K562 (cell line): ENCODE measurements at regions not wholly inside any gene's neighbourhood (a gene's known extent, or its start where the extent isn't known, plus 50 kb on each side); places are given as distances from the start of the nearest gene placed in this dataset.

Experiments used
- ATF2 ChIP-seq: sonication (generic); formaldehyde crosslinking; IDR thresholded peaks from 2 replicates; pipeline ENCODE4 v1.8.1; 2022; ENCODE audit warnings: missing genetic modification reagents
- CEBPG ChIP-seq, 3 experiments: fragments of 200-800 bp in 1 of 3; sonication (Bioruptor generic) in 1 of 3; sonication (generic) in 1 of 3; formaldehyde crosslinking in 1 of 3; IDR thresholded peaks in 2 of 3; conservative IDR thresholded peaks in 1 of 3; 2 replicates each; pipeline versions ENCODE4 v1.6.1 to v1.8.0; 2016 to 2022; ENCODE audit warnings: missing compliant biosample characterization in 2 of 3, missing genetic modification characterization in 2 of 3, mild to moderate bottlenecking in 1 of 3, missing genetic modification reagents in 1 of 3
- CTCF ChIP-seq, 3 experiments: IDR thresholded peaks in 2 of 3; conservative IDR thresholded peaks in 1 of 3; 2 replicates each; pipeline ENCODE4 v1.5.1; 2011 to 2012; ENCODE audit warnings: low read length in 3 of 3, mild to moderate bottlenecking in 3 of 3, control low read depth in 2 of 3, improper control_type of control experiment in 1 of 3, inconsistent platforms in 1 of 3, low read depth in 1 of 3, mixed read lengths in 1 of 3, moderate library complexity in 1 of 3; ENCODE audit not compliant: insufficient read depth in 2 of 3
- EP300 ChIP-seq: IDR thresholded peaks from 2 replicates; pipeline ENCODE4 v1.6.1; 2012; ENCODE audit warnings: low read length, improper control_type of control experiment
- EZH2 ChIP-seq: IDR thresholded peaks from 2 replicates; pipeline ENCODE4 v1.6.1; 2012; ENCODE audit warnings: low read depth, mild to moderate bottlenecking, inconsistent platforms, low read length, borderline replicate concordance
- HDAC6 ChIP-seq: IDR thresholded peaks from 2 replicates; pipeline ENCODE4 v1.6.1; 2012; ENCODE audit warnings: low read depth, mild to moderate bottlenecking, control low read depth, inconsistent platforms, low read length, moderate library complexity
- MAX ChIP-seq: sonication (generic); formaldehyde crosslinking; IDR thresholded peaks from 2 replicates; pipeline ENCODE4 v1.9.0; 2022; ENCODE audit warnings: mild to moderate bottlenecking, missing genetic modification reagents
- PATZ1 ChIP-seq: fragments of 250-450 bp; sonication (Bioruptor Pico); IDR thresholded peaks from 2 replicates; pipeline ENCODE4 v1.5.0; 2020; ENCODE audit warnings: mild to moderate bottlenecking, borderline replicate concordance
- PHB2 ChIP-seq: fragments of 450-650 bp; IDR thresholded peaks from 2 replicates; pipeline ENCODE4 v1.6.1; 2017; ENCODE audit warnings: low read depth
- POLR2A ChIP-seq: fragments of 450-650 bp; conservative IDR thresholded peaks from 2 replicates; pipeline ENCODE4 v1.6.1; 2016
- POLR2AphosphoS5 ChIP-seq: IDR thresholded peaks from 2 replicates; pipeline ENCODE4 v1.6.1; 2011; ENCODE audit warnings: mild to moderate bottlenecking, low read depth, low read length, moderate library complexity; ENCODE audit not compliant: control insufficient read depth, insufficient read depth
- SP1 ChIP-seq: sonication (generic); formaldehyde crosslinking; IDR thresholded peaks from 2 replicates; pipeline ENCODE4 v1.8.1; 2022; ENCODE audit warnings: mild to moderate bottlenecking, missing genetic modification reagents
- ZBTB11 ChIP-seq, 3 experiments: fragments of 200-800 bp in 1 of 3; fragments of 250-450 bp in 1 of 3; fragments of 450-650 bp in 1 of 3; sonication (Bioruptor Pico) in 1 of 3; sonication (Bioruptor generic) in 1 of 3; formaldehyde crosslinking in 1 of 3; IDR thresholded peaks; 2 replicates each; pipeline versions ENCODE4 v1.6.1 to v1.8.0; 2016 to 2022; ENCODE audit warnings: mild to moderate bottlenecking in 2 of 3, missing genetic modification characterization in 2 of 3, missing compliant biosample characterization in 1 of 3, moderate library complexity in 1 of 3
- ZC3H8 ChIP-seq: fragments of 450-650 bp; IDR thresholded peaks from 2 replicates; pipeline ENCODE4 v1.6.1; 2017

GRCh38 chrX:7228226-7228625 is 80.3 kb upstream of the PUDP start:
- no peak for TF ChIP-seq CEBPG (CRISPR knock-in tag; IDR thresholded peaks at IDR 0.05)
- no peak for TF ChIP-seq CEBPG (tag; conservative IDR thresholded peaks at IDR 0.05 in 1 of 2, IDR thresholded peaks at IDR 0.05 in 1 of 2)
- TF ChIP-seq ZC3H8, result no peak
- TF ChIP-seq PHB2, result no peak
- TF ChIP-seq ZBTB11 (CRISPR knock-in tag; IDR thresholded peaks at IDR 0.05), result no peak
- no peak for TF ChIP-seq ATF2 (CRISPR knock-in tag)
- TF ChIP-seq CTCF (IDR thresholded peaks at IDR 0.05 in 2 of 3, conservative IDR thresholded peaks at IDR 0.05 in 1 of 3; ENCODE audit: insufficient read depth in 2 of 3, low read depth in 1 of 3, low read length in 3 of 3), result no peak
- no peak for TF ChIP-seq MAX (CRISPR knock-in tag)
- TF ChIP-seq EZH2, result no peak
- no peak for TF ChIP-seq EP300
- TF ChIP-seq SP1 (CRISPR knock-in tag), result no peak
- no peak for TF ChIP-seq POLR2A
- no peak for TF ChIP-seq POLR2AphosphoS5
- TF ChIP-seq HDAC6, result no peak
- TF ChIP-seq PATZ1 (CRISPR knock-in tag), result no peak
